ENCODE measurements at regions not wholly inside any gene's neighbourhood (a gene's known extent, or its start where the extent isn't known, plus 50 kb on each side); places are given as distances from the start of the nearest gene placed in this dataset.

DNA sequence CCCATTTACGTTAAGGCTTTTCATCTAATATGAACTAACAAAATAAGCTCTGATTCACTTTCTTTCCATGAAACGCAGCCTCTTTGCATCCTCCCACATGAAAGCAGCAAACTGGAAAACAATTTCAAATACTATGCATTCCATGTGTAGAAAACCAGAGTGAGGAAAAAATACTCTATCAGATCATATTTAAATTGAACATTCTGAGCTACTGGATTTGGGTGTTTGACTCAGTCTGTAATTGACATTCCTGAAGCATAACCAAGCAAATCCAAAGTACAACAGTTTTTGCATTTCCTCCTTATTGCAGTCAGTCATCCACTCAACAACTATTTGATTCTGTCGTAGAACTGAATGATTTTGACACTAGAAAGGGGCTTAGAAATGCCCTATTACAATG lies 399.1 kb upstream of the NMUR2 start:
- DNase-seq (no peak), ATAC-seq (ENCODE audit: insufficient read depth, low FRiP score) (no peak)

DNA sequence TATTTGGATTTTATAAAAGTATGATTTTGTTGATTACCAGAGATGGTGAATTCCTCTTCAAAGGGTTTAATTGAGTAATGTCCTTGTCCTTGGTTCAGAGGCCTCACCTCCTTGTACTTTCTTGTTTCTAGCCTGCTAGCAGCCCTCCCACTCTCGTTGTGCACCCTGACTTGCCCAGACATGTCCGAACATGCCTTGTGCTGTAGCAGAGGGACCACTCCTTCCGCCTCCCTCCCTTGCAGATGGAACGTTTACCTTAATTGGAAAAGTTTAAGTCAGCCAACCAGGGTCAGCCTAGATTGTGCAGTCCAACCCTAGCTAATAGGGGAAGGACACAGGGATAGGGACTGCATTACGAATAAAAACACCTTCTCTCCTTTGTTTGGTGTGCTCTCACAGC lies 406.9 kb upstream of the NMUR2 start:
- Histone ChIP-seq H3K4me3 (no peak overlapping the region), H3K9me3 (ENCODE audit: control insufficient read depth in 4 of 4, insufficient read depth in 3 of 4, low read length in 3 of 4) (peaks cover 0 to 2% (median 0%) of the 10 kb centered on the region in 4 donors), H3K9ac (ENCODE audit: insufficient read depth in 1 of 2, low read length in 2 of 2) (no peak overlapping the region), H3K4me1 (ENCODE audit: control insufficient read depth in 5 of 5, insufficient read depth in 5 of 5, low read length in 5 of 5) (no peaks in the 10 kb centered on the region), H3K27ac (ENCODE audit: low read depth in 1 of 2, low read length in 1 of 2) (no peak overlapping the region), H3K27me3 (ENCODE audit: control insufficient read depth in 3 of 3, insufficient read depth in 3 of 3, low read length in 2 of 3) (no peaks in the 10 kb centered on the region), H3K36me3 (ENCODE audit: control insufficient read depth in 4 of 4, insufficient read depth in 4 of 4, low read length in 4 of 4) (no peaks in the 10 kb centered on the region)
- no peak for ATAC-seq (ENCODE audit: insufficient read depth, low FRiP score)
- no peak for DNase-seq
- 78 to 79% methylated on average over 5 of the region's 5 CpGs for WGBS, 2 donors
- TF ChIP-seq, protein P1, sequence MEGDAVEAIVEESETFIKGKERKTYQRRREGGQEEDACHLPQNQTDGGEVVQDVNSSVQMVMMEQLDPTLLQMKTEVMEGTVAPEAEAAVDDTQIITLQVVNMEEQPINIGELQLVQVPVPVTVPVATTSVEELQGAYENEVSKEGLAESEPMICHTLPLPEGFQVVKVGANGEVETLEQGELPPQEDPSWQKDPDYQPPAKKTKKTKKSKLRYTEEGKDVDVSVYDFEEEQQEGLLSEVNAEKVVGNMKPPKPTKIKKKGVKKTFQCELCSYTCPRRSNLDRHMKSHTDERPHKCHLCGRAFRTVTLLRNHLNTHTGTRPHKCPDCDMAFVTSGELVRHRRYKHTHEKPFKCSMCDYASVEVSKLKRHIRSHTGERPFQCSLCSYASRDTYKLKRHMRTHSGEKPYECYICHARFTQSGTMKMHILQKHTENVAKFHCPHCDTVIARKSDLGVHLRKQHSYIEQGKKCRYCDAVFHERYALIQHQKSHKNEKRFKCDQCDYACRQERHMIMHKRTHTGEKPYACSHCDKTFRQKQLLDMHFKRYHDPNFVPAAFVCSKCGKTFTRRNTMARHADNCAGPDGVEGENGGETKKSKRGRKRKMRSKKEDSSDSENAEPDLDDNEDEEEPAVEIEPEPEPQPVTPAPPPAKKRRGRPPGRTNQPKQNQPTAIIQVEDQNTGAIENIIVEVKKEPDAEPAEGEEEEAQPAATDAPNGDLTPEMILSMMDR (IDR thresholded peaks at IDR 0.05; ENCODE audit: control extremely low read depth, extremely low read depth), result no peak

More for the DNA sequence above, 399.1 kb upstream of the NMUR2 start:
- H3K27me3 ChIP-seq (ENCODE audit: control insufficient read depth in 3 of 3, insufficient read depth in 3 of 3, low read length in 2 of 3), result no peaks in the 10 kb centered on the region
- H3K36me3 ChIP-seq (ENCODE audit: control insufficient read depth in 4 of 4, insufficient read depth in 4 of 4, low read length in 4 of 4), result no peaks in the 10 kb centered on the region
- no peak overlapping the region for H3K9ac ChIP-seq (ENCODE audit: insufficient read depth in 1 of 2, low read length in 2 of 2)
- 68 to 78% methylated on average over 3 of the region's 3 CpGs for WGBS, 2 donors
- peaks cover 0 to 10% (median 0%) of the 10 kb centered on the region in 5 donors for H3K4me1 ChIP-seq (ENCODE audit: control insufficient read depth in 5 of 5, insufficient read depth in 5 of 5, low read length in 5 of 5)
- no peaks in the 10 kb centered on the region for H3K9me3 ChIP-seq (ENCODE audit: control insufficient read depth in 4 of 4, insufficient read depth in 3 of 4, low read length in 3 of 4)
- H3K4me3 ChIP-seq, result no peak overlapping the region
- TF ChIP-seq, protein P1 (IDR thresholded peaks at IDR 0.05; ENCODE audit: control extremely low read depth, extremely low read depth), result no peak
- no peak overlapping the region for H3K27ac ChIP-seq (ENCODE audit: low read depth in 1 of 2, low read length in 1 of 2)

DNA sequence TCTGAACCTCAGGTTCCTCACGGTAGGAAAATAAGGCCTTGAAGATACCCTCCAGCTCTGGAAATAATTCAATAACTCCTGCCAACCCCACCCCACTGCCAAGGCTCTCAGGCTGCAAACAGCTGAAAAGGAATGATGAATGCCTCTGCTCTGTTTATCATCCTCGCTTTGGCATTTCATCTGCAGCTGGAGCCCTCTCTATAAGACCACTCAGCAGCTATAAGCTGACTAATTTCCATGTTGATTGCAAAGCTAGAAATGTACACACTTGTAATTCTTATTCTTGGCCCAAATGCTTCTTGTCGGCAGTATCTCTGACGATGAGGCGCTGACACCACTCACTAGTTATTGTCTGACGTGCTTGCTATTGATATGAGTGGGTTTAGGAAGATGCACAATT lies 408.4 kb upstream of the NMUR2 start:
- no peak overlapping the region for H3K27ac ChIP-seq (ENCODE audit: low read depth in 1 of 2, low read length in 1 of 2)
- no peak for ATAC-seq (ENCODE audit: insufficient read depth, low FRiP score)
- peaks cover 0 to 2% (median 0%) of the 10 kb centered on the region in 4 donors for H3K9me3 ChIP-seq (ENCODE audit: control insufficient read depth in 4 of 4, insufficient read depth in 3 of 4, low read length in 3 of 4)
- no peak overlapping the region for H3K9ac ChIP-seq (ENCODE audit: insufficient read depth in 1 of 2, low read length in 2 of 2)
- TF ChIP-seq, protein P1 (IDR thresholded peaks at IDR 0.05; ENCODE audit: control extremely low read depth, extremely low read depth), result no peak
- DNase-seq, result peak in 2 of 3 donors; percentile 4 to 16
- 62 to 80% methylated on average over 6 of the region's 6 CpGs for WGBS, 2 donors
- H3K4me3 ChIP-seq, result no peak overlapping the region
- no peaks in the 10 kb centered on the region for H3K36me3 ChIP-seq (ENCODE audit: control insufficient read depth in 4 of 4, insufficient read depth in 4 of 4, low read length in 4 of 4)
- no peaks in the 10 kb centered on the region for H3K27me3 ChIP-seq (ENCODE audit: control insufficient read depth in 3 of 3, insufficient read depth in 3 of 3, low read length in 2 of 3)
- no peaks in the 10 kb centered on the region for H3K4me1 ChIP-seq (ENCODE audit: control insufficient read depth in 5 of 5, insufficient read depth in 5 of 5, low read length in 5 of 5)

DNA sequence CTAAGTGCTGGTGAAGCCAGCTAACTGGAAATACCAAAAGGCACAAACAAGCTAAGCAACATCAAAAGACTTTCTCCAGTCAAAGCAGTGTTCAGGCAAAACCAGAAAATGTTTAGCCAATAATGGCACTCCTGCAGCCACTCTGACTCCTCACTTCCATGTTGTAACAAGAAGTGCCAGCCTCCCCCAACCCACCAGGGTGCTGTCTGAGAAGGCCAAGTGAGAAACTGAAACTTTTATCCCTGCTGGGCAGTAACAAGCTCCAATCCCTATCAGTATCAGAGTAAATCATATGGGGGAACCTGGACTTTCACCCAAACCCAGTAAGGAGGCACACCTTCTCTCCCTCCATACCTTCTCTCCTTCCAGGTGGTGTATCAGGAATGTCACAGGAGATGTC lies 414.8 kb upstream of the NMUR2 start:
- ATAC-seq (ENCODE audit: insufficient read depth, low FRiP score), result no peak
- H3K36me3 ChIP-seq (ENCODE audit: control insufficient read depth in 4 of 4, insufficient read depth in 4 of 4, low read length in 4 of 4), result no peaks in the 10 kb centered on the region
- no peak for DNase-seq

More for the DNA sequence above, 414.8 kb upstream of the NMUR2 start:
- H3K27ac ChIP-seq (ENCODE audit: low read depth in 1 of 2, low read length in 1 of 2), result no peak overlapping the region
- TF ChIP-seq, protein P1 (IDR thresholded peaks at IDR 0.05; ENCODE audit: control extremely low read depth, extremely low read depth), result no peak
- H3K4me1 ChIP-seq (ENCODE audit: control insufficient read depth in 5 of 5, insufficient read depth in 5 of 5, low read length in 5 of 5), result no peaks in the 10 kb centered on the region
- H3K9ac ChIP-seq (ENCODE audit: insufficient read depth in 1 of 2, low read length in 2 of 2), result no peak overlapping the region
- H3K9me3 ChIP-seq (ENCODE audit: control insufficient read depth in 4 of 4, insufficient read depth in 3 of 4, low read length in 3 of 4), result no peaks in the 10 kb centered on the region
- no peak overlapping the region for H3K4me3 ChIP-seq
- no peaks in the 10 kb centered on the region for H3K27me3 ChIP-seq (ENCODE audit: control insufficient read depth in 3 of 3, insufficient read depth in 3 of 3, low read length in 2 of 3)

Measured in lung (tissue), 11 donors.